ENCODE measurements at regions not wholly inside any gene's neighbourhood (a gene's known extent, or its start where the extent isn't known, plus 50 kb on each side); places are given as distances from the start of the nearest gene placed in this dataset.

- no peak overlapping the region for H3K4me3 ChIP-seq
- intact Hi-C loops (cut with DNase I) = no loop called here
- no peaks in the 10 kb centered on the region for H3K27me3 ChIP-seq (ENCODE audit: low read depth)
- H3K36me3 ChIP-seq = no peaks in the 10 kb centered on the region
- DNase-seq = no peak
- H3K27ac ChIP-seq = no peak overlapping the region
- H3K4me1 ChIP-seq = no peaks in the 10 kb centered on the region
- H3K9me3 ChIP-seq = no peaks in the 10 kb centered on the region
- no peak for TF ChIP-seq CTCF (IDR thresholded peaks at IDR 0.05)
- no peak for ATAC-seq
Measured at GRCh38 chr3:28606283-28606682, 257.7 kb upstream of the AZI2 start.

- intact Hi-C loops (cut with DNase I) = no loop called here
- H3K4me1 ChIP-seq = no peaks in the 10 kb centered on the region
- DNase-seq (no peak), ATAC-seq (no peak)
- no peaks in the 10 kb centered on the region for H3K9me3 ChIP-seq
- no peak overlapping the region for H3K4me3 ChIP-seq
- no peaks in the 10 kb centered on the region for H3K36me3 ChIP-seq
- no peaks in the 10 kb centered on the region for H3K27me3 ChIP-seq (ENCODE audit: low read depth)
- TF ChIP-seq CTCF (IDR thresholded peaks at IDR 0.05) = no peak
- H3K27ac ChIP-seq = no peak overlapping the region
Measured at GRCh38 chr3:28612232-28612631, 263.6 kb upstream of the AZI2 start.

- Histone ChIP-seq H3K4me1 (no peaks in the 10 kb centered on the region), H3K9me3 (no peaks in the 10 kb centered on the region), H3K4me3 (no peak overlapping the region), H3K27me3 (ENCODE audit: low read depth) (no peaks in the 10 kb centered on the region), H3K36me3 (no peaks in the 10 kb centered on the region), H3K27ac (no peak overlapping the region)
- no peak for ATAC-seq
- TF ChIP-seq CTCF (IDR thresholded peaks at IDR 0.05) = no peak
- intact Hi-C loops (cut with DNase I) = no loop called here
- no peak for DNase-seq
Measured at GRCh38 chr3:28613511-28614106, 265.0 kb upstream of the AZI2 start.

GRCh38 chr3:28615071-28615470 lies 266.4 kb upstream of the AZI2 start:
- intact Hi-C loops (cut with DNase I) = no loop called here
- ATAC-seq = no peak
- Histone ChIP-seq H3K36me3 (no peaks in the 10 kb centered on the region), H3K27ac (no peak overlapping the region), H3K27me3 (ENCODE audit: low read depth) (no peaks in the 10 kb centered on the region), H3K4me3 (no peak overlapping the region), H3K4me1 (no peaks in the 10 kb centered on the region), H3K9me3 (no peaks in the 10 kb centered on the region)
- TF ChIP-seq CTCF (IDR thresholded peaks at IDR 0.05) = no peak
- DNase-seq = no peak

- Histone ChIP-seq H3K4me1 (no peaks in the 10 kb centered on the region), H3K36me3 (no peaks in the 10 kb centered on the region), H3K9me3 (no peaks in the 10 kb centered on the region), H3K27me3 (ENCODE audit: low read depth) (no peaks in the 10 kb centered on the region), H3K4me3 (no peak overlapping the region), H3K27ac (no peak overlapping the region)
- ATAC-seq (no peak), DNase-seq (no peak)
- TF ChIP-seq CTCF (IDR thresholded peaks at IDR 0.05) = no peak
- intact Hi-C loops (cut with DNase I) = no loop called here
Measured at GRCh38 chr3:28615971-28616370, 267.3 kb upstream of the AZI2 start.

- intact Hi-C loops (cut with DNase I) = no loop called here
- Histone ChIP-seq H3K27ac (no peak overlapping the region), H3K27me3 (ENCODE audit: low read depth) (no peaks in the 10 kb centered on the region), H3K9me3 (no peaks in the 10 kb centered on the region), H3K4me3 (no peak overlapping the region), H3K4me1 (no peaks in the 10 kb centered on the region), H3K36me3 (no peaks in the 10 kb centered on the region)
- no peak for TF ChIP-seq CTCF (IDR thresholded peaks at IDR 0.05)
- ATAC-seq = no peak
- no peak for DNase-seq
Measured at GRCh38 chr3:28617821-28618220, 269.2 kb upstream of the AZI2 start.
